ENCODE measurements at regions not wholly inside any gene's neighbourhood (a gene's known extent, or its start where the extent isn't known, plus 50 kb on each side); places are given as distances from the start of the nearest gene placed in this dataset.
A peak's percentile ranks its signal among the peaks of the same experiment; 100 is the strongest.

- no peak for TF ChIP-seq CTCF (IDR thresholded peaks at IDR 0.05; ENCODE audit: low read depth, low read length)
- no peak overlapping the region for H3K4me3 ChIP-seq (replicated peaks in 1 of 2; ENCODE audit: low read depth in 2 of 2, low read length in 2 of 2)
- peak; percentile 94 to 99 for DNase-seq (ENCODE audit: low read depth in 2 of 2)
These were observed 148.9 kb upstream of the MAX start for GRCh38 chr14:65251213-65251612.

- no peak for DNase-seq (ENCODE audit: low read depth in 2 of 2)
- TF ChIP-seq CTCF (IDR thresholded peaks at IDR 0.05; ENCODE audit: low read depth, low read length): no peak
These were observed 150.4 kb upstream of the MAX start for GRCh38 chr14:65252482-65253255.

GRCh38 chr14:65255029-65255545, 152.8 kb upstream of the MAX start:
- DNase-seq (ENCODE audit: low read depth in 2 of 2): peak in 1 of 2 donors; percentile 86
- no peak overlapping the region for H3K4me3 ChIP-seq (replicated peaks in 1 of 2; ENCODE audit: low read depth in 2 of 2, low read length in 2 of 2)
- TF ChIP-seq CTCF (IDR thresholded peaks at IDR 0.05; ENCODE audit: low read depth, low read length): no peak

More at GRCh38 chr14:65252482-65253255, 150.4 kb upstream of the MAX start:
- no peak overlapping the region for H3K4me3 ChIP-seq (replicated peaks in 1 of 2; ENCODE audit: low read depth in 2 of 2, low read length in 2 of 2)

GRCh38 chr14:65255583-65256461, 153.5 kb upstream of the MAX start:
- no peak for TF ChIP-seq CTCF (IDR thresholded peaks at IDR 0.05; ENCODE audit: low read depth, low read length)
- DNase-seq (ENCODE audit: low read depth in 2 of 2): no peak
- no peak overlapping the region for H3K4me3 ChIP-seq (replicated peaks in 1 of 2; ENCODE audit: low read depth in 2 of 2, low read length in 2 of 2)

- no peak for TF ChIP-seq CTCF (IDR thresholded peaks at IDR 0.05; ENCODE audit: low read depth, low read length)
- no peak overlapping the region for H3K4me3 ChIP-seq (replicated peaks in 1 of 2; ENCODE audit: low read depth in 2 of 2, low read length in 2 of 2)
- DNase-seq (ENCODE audit: low read depth in 2 of 2): no peak
These were observed 154.4 kb upstream of the MAX start for GRCh38 chr14:65256714-65257113.

- DNase-seq (ENCODE audit: low read depth in 2 of 2): no peak
- H3K4me3 ChIP-seq (replicated peaks in 1 of 2; ENCODE audit: low read depth in 2 of 2, low read length in 2 of 2): no peak overlapping the region
- TF ChIP-seq CTCF (IDR thresholded peaks at IDR 0.05; ENCODE audit: low read depth, low read length): no peak
These were observed 155.1 kb upstream of the FUT8 start for GRCh38 chr14:65257425-65257824.

Measured in cardiac fibroblast (primary cell).